Endometrial microvascular endothelial cells (primary cell): ENCODE measurements at regions not wholly inside any gene's neighbourhood (a gene's known extent, or its start where the extent isn't known, plus 50 kb on each side); places are given as distances from the start of the nearest gene placed in this dataset.

Experiments
- in situ Hi-C: cut with HindIII; loops from 2 replicates; pipeline ENCODE4 v1.10.0; 2017; ENCODE audit warnings: low sequenced_read_pairs, low pct_unique_long_range_greater_than_20kb; ENCODE audit errors: inconsistent ontology term

- in situ Hi-C loops: no loop called here
Observed at GRCh38 chr1:8184301-8184700, 133.6 kb upstream of the SLC45A1 start.

- in situ Hi-C loops: no loop called here
Observed at GRCh38 chr1:8182034-8182761, 135.7 kb upstream of the SLC45A1 start.

- in situ Hi-C loops: no loop called here
Observed at GRCh38 chr1:8179132-8179793, 138.7 kb upstream of the SLC45A1 start.

- in situ Hi-C loops: no loop called here
Observed at GRCh38 chr1:8176279-8176678, 141.6 kb upstream of the SLC45A1 start.

- in situ Hi-C loops: no loop called here
Observed at GRCh38 chr1:8174807-8175206, 143.1 kb upstream of the SLC45A1 start.

GRCh38 chr1:8171751-8172464, 145.8 kb upstream of the ERRFI1 start:
- in situ Hi-C loops: no loop called here

- in situ Hi-C loops: no loop called here
Observed at GRCh38 chr1:8170059-8170835, 144.1 kb upstream of the ERRFI1 start.

- in situ Hi-C loops: loop anchor here (10.0 kb wide), 1 partner anchor 75 kb away; no protein-coding TSS in a partner anchor
Observed at GRCh38 chr1:8169364-8170058, 143.4 kb upstream of the ERRFI1 start.

- in situ Hi-C loops: loop anchor here (10.0 kb wide), 1 partner anchor 73 kb away; no protein-coding TSS in a partner anchor
Observed at GRCh38 chr1:8167936-8168335, 141.8 kb upstream of the ERRFI1 start.

- in situ Hi-C loops: loop anchor here (10.0 kb wide), 1 partner anchor 72 kb away; no protein-coding TSS in a partner anchor
Observed at GRCh38 chr1:8166406-8166805, 140.3 kb upstream of the ERRFI1 start.

- in situ Hi-C loops: loop anchor here (10.0 kb wide), 1 partner anchor 71 kb away; no protein-coding TSS in a partner anchor
Observed at GRCh38 chr1:8165595-8166360, 139.7 kb upstream of the ERRFI1 start.

GRCh38 chr1:8164670-8165069, 138.6 kb upstream of the ERRFI1 start:
- in situ Hi-C loops: loop anchor here (10.0 kb wide), 1 partner anchor 70 kb away; no protein-coding TSS in a partner anchor

- in situ Hi-C loops: loop anchor here (10.0 kb wide), 1 partner anchor 68 kb away; no protein-coding TSS in a partner anchor
Observed at GRCh38 chr1:8163039-8163438, 136.9 kb upstream of the ERRFI1 start.

- in situ Hi-C loops: loop anchor here (10.0 kb wide), 1 partner anchor 67 kb away; no protein-coding TSS in a partner anchor
Observed at GRCh38 chr1:8162168-8162567, 136.1 kb upstream of the ERRFI1 start.

GRCh38 chr1:8161546-8162105, 135.5 kb upstream of the ERRFI1 start:
- in situ Hi-C loops: loop anchor here (10.0 kb wide), 1 partner anchor 67 kb away; no protein-coding TSS in a partner anchor

GRCh38 chr1:8159470-8160024, 133.4 kb upstream of the ERRFI1 start:
- in situ Hi-C loops: loop anchor here (10.0 kb wide), 1 partner anchor 65 kb away; no protein-coding TSS in a partner anchor

GRCh38 chr1:8158995-8159394, 132.9 kb upstream of the ERRFI1 start:
- in situ Hi-C loops: no loop called here
